ENCODE measurements at regions not wholly inside any gene's neighbourhood (a gene's known extent, or its start where the extent isn't known, plus 50 kb on each side); places are given as distances from the start of the nearest gene placed in this dataset.

GRCh38 chr22:27638329-27639233 is 163.0 kb downstream of the MN1 start:
- DNase-seq (no peak), ATAC-seq (replicated peaks in 1 of 2) (no peak)
- H3K27me3 Mint-ChIP-seq (ENCODE audit: low read depth): no peaks in the 10 kb centered on the region
- no peak overlapping the region for H3K4me3 Mint-ChIP-seq
- H3K36me3 Mint-ChIP-seq (ENCODE audit: insufficient read depth in 2 of 2): no peaks in the 10 kb centered on the region
- H3K9me3 Mint-ChIP-seq: no peaks in the 10 kb centered on the region
- no peaks in the 10 kb centered on the region for H3K4me1 Mint-ChIP-seq (ENCODE audit: low read depth)
- no peak overlapping the region for H3K27ac Mint-ChIP-seq

- Mint-ChIP-seq H3K4me3 (no peak overlapping the region), H3K9me3 (no peaks in the 10 kb centered on the region), H3K27ac (no peak overlapping the region), H3K4me1 (ENCODE audit: low read depth) (no peaks in the 10 kb centered on the region), H3K36me3 (ENCODE audit: insufficient read depth in 2 of 2) (no peaks in the 10 kb centered on the region), H3K27me3 (ENCODE audit: low read depth) (no peaks in the 10 kb centered on the region)
- ATAC-seq (replicated peaks in 1 of 2) (no peak), DNase-seq (no peak)
Measured at GRCh38 chr22:27639248-27640086, 162.1 kb downstream of the MN1 start.

- Mint-ChIP-seq H3K9me3 (no peaks in the 10 kb centered on the region), H3K27me3 (ENCODE audit: low read depth) (no peaks in the 10 kb centered on the region), H3K27ac (no peak overlapping the region), H3K36me3 (ENCODE audit: insufficient read depth in 2 of 2) (no peaks in the 10 kb centered on the region), H3K4me1 (ENCODE audit: low read depth) (no peaks in the 10 kb centered on the region), H3K4me3 (no peak overlapping the region)
- ATAC-seq (replicated peaks in 1 of 2) (no peak), DNase-seq (no peak)
Measured at GRCh38 chr22:27641049-27641795, 160.3 kb downstream of the MN1 start.

- no peak for DNase-seq
- no peak overlapping the region for H3K4me3 Mint-ChIP-seq
- H3K27me3 Mint-ChIP-seq (ENCODE audit: low read depth): no peaks in the 10 kb centered on the region
- H3K4me1 Mint-ChIP-seq (ENCODE audit: low read depth): no peaks in the 10 kb centered on the region
- H3K36me3 Mint-ChIP-seq (ENCODE audit: insufficient read depth in 2 of 2): no peaks in the 10 kb centered on the region
- no peak overlapping the region for H3K27ac Mint-ChIP-seq
- H3K9me3 Mint-ChIP-seq: no peaks in the 10 kb centered on the region
- ATAC-seq (replicated peaks in 1 of 2): no peak
Measured at GRCh38 chr22:27642104-27642800, 159.3 kb downstream of the MN1 start.

- DNase-seq (no peak), ATAC-seq (replicated peaks in 1 of 2) (no peak)
- H3K4me3 Mint-ChIP-seq: no peak overlapping the region
- H3K27ac Mint-ChIP-seq: no peak overlapping the region
- H3K36me3 Mint-ChIP-seq (ENCODE audit: insufficient read depth in 2 of 2): no peaks in the 10 kb centered on the region
- no peaks in the 10 kb centered on the region for H3K9me3 Mint-ChIP-seq
- no peaks in the 10 kb centered on the region for H3K4me1 Mint-ChIP-seq (ENCODE audit: low read depth)
- no peaks in the 10 kb centered on the region for H3K27me3 Mint-ChIP-seq (ENCODE audit: low read depth)
Measured at GRCh38 chr22:27643907-27644306, 157.6 kb downstream of the MN1 start.

GRCh38 chr22:27644566-27644965 is 157.0 kb downstream of the MN1 start:
- no peaks in the 10 kb centered on the region for H3K9me3 Mint-ChIP-seq
- H3K4me1 Mint-ChIP-seq (ENCODE audit: low read depth): no peaks in the 10 kb centered on the region
- no peaks in the 10 kb centered on the region for H3K27me3 Mint-ChIP-seq (ENCODE audit: low read depth)
- H3K4me3 Mint-ChIP-seq: no peak overlapping the region
- no peak overlapping the region for H3K27ac Mint-ChIP-seq
- no peaks in the 10 kb centered on the region for H3K36me3 Mint-ChIP-seq (ENCODE audit: insufficient read depth in 2 of 2)
- no peak for ATAC-seq (replicated peaks in 1 of 2)
- no peak for DNase-seq

- no peaks in the 10 kb centered on the region for H3K27me3 Mint-ChIP-seq (ENCODE audit: low read depth)
- no peak overlapping the region for H3K4me3 Mint-ChIP-seq
- no peaks in the 10 kb centered on the region for H3K36me3 Mint-ChIP-seq (ENCODE audit: insufficient read depth in 2 of 2)
- ATAC-seq (replicated peaks in 1 of 2): no peak
- no peak overlapping the region for H3K27ac Mint-ChIP-seq
- H3K4me1 Mint-ChIP-seq (ENCODE audit: low read depth): no peaks in the 10 kb centered on the region
- DNase-seq: no peak
- no peaks in the 10 kb centered on the region for H3K9me3 Mint-ChIP-seq
Measured at GRCh38 chr22:27647540-27647939, 154.0 kb downstream of the MN1 start.

- Mint-ChIP-seq H3K4me1 (ENCODE audit: low read depth) (no peaks in the 10 kb centered on the region), H3K9me3 (no peaks in the 10 kb centered on the region), H3K36me3 (ENCODE audit: insufficient read depth in 2 of 2) (no peaks in the 10 kb centered on the region), H3K27ac (no peak overlapping the region), H3K4me3 (no peak overlapping the region), H3K27me3 (ENCODE audit: low read depth) (no peaks in the 10 kb centered on the region)
- no peak for DNase-seq
- no peak for ATAC-seq (replicated peaks in 1 of 2)
Measured at GRCh38 chr22:27648074-27648473, 153.5 kb downstream of the MN1 start.

- no peaks in the 10 kb centered on the region for H3K36me3 Mint-ChIP-seq (ENCODE audit: insufficient read depth in 2 of 2)
- H3K27me3 Mint-ChIP-seq (ENCODE audit: low read depth): no peaks in the 10 kb centered on the region
- DNase-seq (no peak), ATAC-seq (replicated peaks in 1 of 2) (no peak)
- no peaks in the 10 kb centered on the region for H3K4me1 Mint-ChIP-seq (ENCODE audit: low read depth)
- peaks cover 0 to 2% of the 10 kb centered on the region in 2 donors for H3K9me3 Mint-ChIP-seq
- no peak overlapping the region for H3K4me3 Mint-ChIP-seq
- no peak overlapping the region for H3K27ac Mint-ChIP-seq
Measured at GRCh38 chr22:27648853-27649252, 152.7 kb downstream of the MN1 start.

- Mint-ChIP-seq H3K4me1 (ENCODE audit: low read depth) (no peaks in the 10 kb centered on the region), H3K27ac (no peak overlapping the region), H3K36me3 (ENCODE audit: insufficient read depth in 2 of 2) (no peaks in the 10 kb centered on the region), H3K27me3 (ENCODE audit: low read depth) (no peaks in the 10 kb centered on the region), H3K9me3 (peaks cover 0 to 5% of the 10 kb centered on the region in 2 donors), H3K4me3 (no peak overlapping the region)
- DNase-seq (no peak), ATAC-seq (replicated peaks in 1 of 2) (no peak)
Measured at GRCh38 chr22:27650572-27650971, 151.0 kb downstream of the MN1 start.

GRCh38 chr22:27650985-27651384 is 150.6 kb downstream of the MN1 start:
- Mint-ChIP-seq H3K4me3 (no peak overlapping the region), H3K4me1 (ENCODE audit: low read depth) (no peaks in the 10 kb centered on the region), H3K9me3 (peaks cover under 1 to 8% of the 10 kb centered on the region in 2 donors), H3K36me3 (ENCODE audit: insufficient read depth in 2 of 2) (peaks cover 0 to under 1% of the 10 kb centered on the region in 2 donors), H3K27me3 (ENCODE audit: low read depth) (no peaks in the 10 kb centered on the region), H3K27ac (no peak overlapping the region)
- DNase-seq (no peak), ATAC-seq (replicated peaks in 1 of 2) (no peak)

GRCh38 chr22:27651486-27651885 is 150.1 kb downstream of the MN1 start:
- Mint-ChIP-seq H3K4me3 (no peak overlapping the region), H3K27me3 (ENCODE audit: low read depth) (no peaks in the 10 kb centered on the region), H3K27ac (no peak overlapping the region), H3K4me1 (ENCODE audit: low read depth) (no peaks in the 10 kb centered on the region), H3K9me3 (peaks cover 4 to 12% of the 10 kb centered on the region in 2 donors), H3K36me3 (ENCODE audit: insufficient read depth in 2 of 2) (peaks cover 0 to 3% of the 10 kb centered on the region in 2 donors)
- no peak for ATAC-seq (replicated peaks in 1 of 2)
- no peak for DNase-seq
